Testis (tissue), 2 donors: ENCODE measurements at regions not wholly inside any gene's neighbourhood (a gene's known extent, or its start where the extent isn't known, plus 50 kb on each side); places are given as distances from the start of the nearest gene placed in this dataset.

ENCODE experiments used
- POLR2A ChIP-seq: fragments of 450-650 bp; IDR thresholded peaks from one replicate; pipeline ENCODE4 v1.6.1; 2017; ENCODE audit warnings: antibody characterized with exemption, mild to moderate bottlenecking, moderate library complexity
- TF ChIP-seq, protein P1 (sequence below), 3 experiments: fragments of 450-650 bp in 2 of 3; fragments of 200-600 bp in 1 of 3; sonication (generic) in 1 of 3; IDR thresholded peaks; one replicate each; pipeline ENCODE4 v1.5.1; 2016 to 2019; ENCODE audit warnings: antibody characterized with exemption in 3 of 3, mild to moderate bottlenecking in 2 of 3, moderate library complexity in 1 of 3

DNA sequence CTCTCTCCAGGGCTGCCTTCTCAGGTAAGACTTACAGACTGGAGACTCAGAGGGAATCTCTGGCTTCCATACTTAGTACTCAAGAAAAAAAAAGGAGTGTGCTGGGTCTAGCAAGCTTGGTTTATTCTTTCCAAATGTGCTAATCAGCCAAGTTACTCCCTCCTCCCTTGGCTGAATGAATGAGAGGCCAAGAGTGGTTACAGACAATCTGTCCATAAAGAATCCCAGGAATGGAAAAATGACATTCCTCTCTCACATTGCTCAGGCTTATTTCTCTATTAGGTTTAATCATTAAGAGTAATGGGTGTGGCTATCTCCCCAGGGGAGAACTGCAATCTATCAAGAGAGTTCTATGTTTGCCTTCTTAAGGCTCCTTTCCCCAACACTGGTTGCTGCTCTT is 547.3 kb upstream of the PLXNA2 start:
- TF ChIP-seq, protein P1, sequence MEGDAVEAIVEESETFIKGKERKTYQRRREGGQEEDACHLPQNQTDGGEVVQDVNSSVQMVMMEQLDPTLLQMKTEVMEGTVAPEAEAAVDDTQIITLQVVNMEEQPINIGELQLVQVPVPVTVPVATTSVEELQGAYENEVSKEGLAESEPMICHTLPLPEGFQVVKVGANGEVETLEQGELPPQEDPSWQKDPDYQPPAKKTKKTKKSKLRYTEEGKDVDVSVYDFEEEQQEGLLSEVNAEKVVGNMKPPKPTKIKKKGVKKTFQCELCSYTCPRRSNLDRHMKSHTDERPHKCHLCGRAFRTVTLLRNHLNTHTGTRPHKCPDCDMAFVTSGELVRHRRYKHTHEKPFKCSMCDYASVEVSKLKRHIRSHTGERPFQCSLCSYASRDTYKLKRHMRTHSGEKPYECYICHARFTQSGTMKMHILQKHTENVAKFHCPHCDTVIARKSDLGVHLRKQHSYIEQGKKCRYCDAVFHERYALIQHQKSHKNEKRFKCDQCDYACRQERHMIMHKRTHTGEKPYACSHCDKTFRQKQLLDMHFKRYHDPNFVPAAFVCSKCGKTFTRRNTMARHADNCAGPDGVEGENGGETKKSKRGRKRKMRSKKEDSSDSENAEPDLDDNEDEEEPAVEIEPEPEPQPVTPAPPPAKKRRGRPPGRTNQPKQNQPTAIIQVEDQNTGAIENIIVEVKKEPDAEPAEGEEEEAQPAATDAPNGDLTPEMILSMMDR (IDR thresholded peaks at IDR 0.05), result no peak
- no peak for TF ChIP-seq POLR2A
